GM12873 (cell line): ENCODE measurements at regions not wholly inside any gene's neighbourhood (a gene's known extent, or its start where the extent isn't known, plus 50 kb on each side); places are given as distances from the start of the nearest gene placed in this dataset.

ENCODE experiments used
- CTCF ChIP-seq: IDR thresholded peaks from 2 replicates; pipeline ENCODE4 v1.5.1; 2012; ENCODE audit warnings: low read depth, mild to moderate bottlenecking, moderate library complexity, low read length, control low read depth; ENCODE audit not compliant: insufficient read depth; ENCODE audit errors: missing control alignments

- TF ChIP-seq CTCF = no peak
Observed at GRCh38 chr2:184261331-184261730, 337.0 kb upstream of the ZNF804A start.

GRCh38 chr2:184261818-184262217 is 336.5 kb upstream of the ZNF804A start:
- no peak for TF ChIP-seq CTCF

- no peak for TF ChIP-seq CTCF
Observed at GRCh38 chr2:184268900-184269477, 329.3 kb upstream of the ZNF804A start.

GRCh38 chr2:184270660-184271059 is 327.7 kb upstream of the ZNF804A start:
- no peak for TF ChIP-seq CTCF

GRCh38 chr2:184272056-184272455 is 326.3 kb upstream of the ZNF804A start:
- TF ChIP-seq CTCF = no peak

- TF ChIP-seq CTCF = no peak
Observed at GRCh38 chr2:184294831-184295230, 303.5 kb upstream of the ZNF804A start.

GRCh38 chr2:184297085-184297484 is 301.2 kb upstream of the ZNF804A start:
- no peak for TF ChIP-seq CTCF
